CD4-positive, alpha-beta T cell treated with Interleukin-17A for 1 hour (primary cell): ENCODE measurements at regions not wholly inside any gene's neighbourhood (a gene's known extent, or its start where the extent isn't known, plus 50 kb on each side); places are given as distances from the start of the nearest gene placed in this dataset.
"Not testable (repeated sequence)": the region's sequence is repeated elsewhere in the genome, so short reads cannot be mapped to it uniquely, and the experiment has no call there.

Source experiments
- DNase-seq: peaks from one replicate; pipeline ENCODE4 v3.0.0-alpha.2; 2020

DNA sequence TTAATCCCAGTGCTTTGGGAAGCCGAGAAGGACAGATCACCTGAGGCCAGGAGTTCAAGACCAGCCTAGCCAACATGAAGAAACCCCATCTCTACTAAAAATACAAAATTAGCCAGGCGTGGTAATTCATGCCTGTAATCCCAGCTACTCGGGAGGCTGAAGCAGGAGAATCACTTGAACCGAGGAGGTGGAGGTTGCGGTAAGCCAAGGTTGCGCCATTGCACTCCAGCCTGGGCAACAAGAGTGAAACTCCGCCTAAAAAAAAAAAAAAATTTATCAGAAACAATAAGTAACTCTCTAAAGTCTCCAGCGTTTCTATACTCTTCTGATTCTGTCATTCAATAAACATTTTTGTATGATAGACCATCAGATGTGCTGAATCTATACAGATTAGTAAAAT is 55.7 kb upstream of the FNDC3B start:
- DNase-seq, result not testable (repeated sequence)

GRCh38 chr3:171984883-171985282 is 54.5 kb upstream of the FNDC3B start:
- no peak for DNase-seq

GRCh38 chr3:171986176-171986575 is 53.2 kb upstream of the FNDC3B start:
- no peak for DNase-seq

- no peak for DNase-seq
Observed at GRCh38 chr3:171986757-171987518, 52.4 kb upstream of the FNDC3B start.
